ENCODE measurements at regions not wholly inside any gene's neighbourhood (a gene's known extent, or its start where the extent isn't known, plus 50 kb on each side); places are given as distances from the start of the nearest gene placed in this dataset.

- Histone ChIP-seq H3K4me3 (replicated peaks; ENCODE audit: insufficient read depth, low read length) (no peak overlapping the region), H3K27ac (replicated peaks) (no peak overlapping the region), H3K27me3 (ENCODE audit: insufficient read depth, poor library complexity, severe bottlenecking) (no peaks in the 10 kb centered on the region)
- DNase-seq (ENCODE audit: low read depth in 1 of 2, low spot score in 1 of 2), result no peak
- TF ChIP-seq POLR2AphosphoS5 (IDR thresholded peaks at IDR 0.05; ENCODE audit: low read depth) (no peak), REST (IDR thresholded peaks at IDR 0.05; ENCODE audit: insufficient replicate concordance, low read depth) (no peak), GABPA (IDR thresholded peaks at IDR 0.05; ENCODE audit: low read depth) (no peak), SPI1 (IDR thresholded peaks at IDR 0.05; ENCODE audit: borderline replicate concordance, low read depth) (no peak), CTCF (IDR thresholded peaks at IDR 0.05; ENCODE audit: insufficient read depth, low read length) (no peak)
Measured at GRCh38 chr14:53406519-53406918, 253.4 kb upstream of the DDHD1 start.

- no peak for TF ChIP-seq POLR2AphosphoS5 (IDR thresholded peaks at IDR 0.05; ENCODE audit: low read depth)
- no peak for TF ChIP-seq REST (IDR thresholded peaks at IDR 0.05; ENCODE audit: insufficient replicate concordance, low read depth)
- no peak for TF ChIP-seq SPI1 (IDR thresholded peaks at IDR 0.05; ENCODE audit: borderline replicate concordance, low read depth)
- TF ChIP-seq CTCF (IDR thresholded peaks at IDR 0.05; ENCODE audit: insufficient read depth, low read length), result no peak
- no peak for TF ChIP-seq GABPA (IDR thresholded peaks at IDR 0.05; ENCODE audit: low read depth)
- H3K4me3 ChIP-seq (replicated peaks; ENCODE audit: insufficient read depth, low read length), result no peak overlapping the region
- peaks cover 4% of the 10 kb centered on the region for H3K27me3 ChIP-seq (ENCODE audit: insufficient read depth, poor library complexity, severe bottlenecking)
- H3K27ac ChIP-seq (replicated peaks), result no peak overlapping the region
- no peak for DNase-seq (ENCODE audit: low read depth in 1 of 2, low spot score in 1 of 2)
Measured at GRCh38 chr14:53401646-53402045, 248.5 kb upstream of the DDHD1 start.

GRCh38 chr14:53399057-53399456, 245.9 kb upstream of the DDHD1 start:
- Histone ChIP-seq H3K27ac (replicated peaks) (no peak overlapping the region), H3K27me3 (ENCODE audit: insufficient read depth, poor library complexity, severe bottlenecking) (peaks cover 4% of the 10 kb centered on the region), H3K4me3 (replicated peaks; ENCODE audit: insufficient read depth, low read length) (no peak overlapping the region)
- DNase-seq (ENCODE audit: low read depth in 1 of 2, low spot score in 1 of 2), result peak; percentile 6 to 18
- TF ChIP-seq CTCF (IDR thresholded peaks at IDR 0.05; ENCODE audit: insufficient read depth, low read length), result peak; percentile 4
- no peak for TF ChIP-seq REST (IDR thresholded peaks at IDR 0.05; ENCODE audit: insufficient replicate concordance, low read depth)
- TF ChIP-seq GABPA (IDR thresholded peaks at IDR 0.05; ENCODE audit: low read depth), result no peak
- no peak for TF ChIP-seq POLR2AphosphoS5 (IDR thresholded peaks at IDR 0.05; ENCODE audit: low read depth)
- no peak for TF ChIP-seq SPI1 (IDR thresholded peaks at IDR 0.05; ENCODE audit: borderline replicate concordance, low read depth)

All from HL-60 (cell line).